Stomach (tissue), 8 donors: ENCODE measurements at regions not wholly inside any gene's neighbourhood (a gene's known extent, or its start where the extent isn't known, plus 50 kb on each side); places are given as distances from the start of the nearest gene placed in this dataset.

Experiments used
- DNase-seq, 2 donors: peaks; one replicate each; pipeline versions ENCODE4 v3.0.0 to v3.0.0-alpha.2; 2013 to 2019
- H3K27ac ChIP-seq, 5 donors: fragments of 200-600 bp in 4 of 5; sonication (generic) in 4 of 5; one replicate each; pipeline ENCODE4 v1.5.1; 2013 to 2019; ENCODE audit warnings: mild to moderate bottlenecking in 1 of 5, moderate library complexity in 1 of 5
- H3K27me3 ChIP-seq, 3 donors: fragments of 200-600 bp; sonication (generic); one replicate each; pipeline ENCODE4 v1.5.1; 2017 to 2019; ENCODE audit warnings: mixed run types in 1 of 3
- H3K36me3 ChIP-seq, 4 donors: fragments of 200-600 bp; sonication (generic); 1 replicate in 3 of 4; 2 replicates in 1 of 4; pipeline ENCODE4 v1.5.1; 2016 to 2019
- H3K4me1 ChIP-seq, 4 donors: fragments of 200-600 bp; sonication (generic); one replicate each; pipeline ENCODE4 v1.5.1; 2016 to 2019
- H3K4me3 ChIP-seq, 4 donors: fragments of 200-600 bp; sonication (generic) in 3 of 4; one replicate each; pipeline ENCODE4 v1.5.1; 2016 to 2019; ENCODE audit warnings: mild to moderate bottlenecking in 1 of 4
- H3K9me3 ChIP-seq, 4 donors: fragments of 200-600 bp; sonication (generic); one replicate each; pipeline ENCODE4 v1.5.1; 2016 to 2019
- CTCF ChIP-seq, 7 experiments: fragments of 450-650 bp in 4 of 7; fragments of 200-600 bp in 3 of 7; sonication (generic) in 3 of 7; IDR thresholded peaks; one replicate each; pipeline ENCODE4 v1.5.1; 2016 to 2019; ENCODE audit warnings: antibody characterized with exemption in 7 of 7, control low read depth in 2 of 7, mild to moderate bottlenecking in 1 of 7
- EP300 ChIP-seq: sonication (generic); formaldehyde crosslinking; IDR thresholded peaks from one replicate; pipeline ENCODE4 v1.6.1; 2017; ENCODE audit warnings: antibody characterized with exemption
- POLR2A ChIP-seq, 4 donors: fragments of 450-650 bp; IDR thresholded peaks; one replicate each; pipeline ENCODE4 v1.6.1; 2016; ENCODE audit warnings: antibody characterized with exemption in 4 of 4, control low read depth in 2 of 4, mild to moderate bottlenecking in 1 of 4, moderate library complexity in 1 of 4
- POLR2AphosphoS5 ChIP-seq, 3 donors: sonication (generic); formaldehyde crosslinking; IDR thresholded peaks; one replicate each; pipeline ENCODE4 v1.6.1; 2016; ENCODE audit warnings: antibody characterized with exemption in 3 of 3
- WGBS, 5 donors: extraction: QIAGEN DNeasy Blood & Tissue Kit in 3 of 5; methylation state at CpG; one replicate each; pipeline versions ENCODE4 v1.1.5 to v1.1.7; 2013 to 2018; 5-methylcytosine and 5-hydroxymethylcytosine counted together
- intact Hi-C: fragments of 100-400 bp; cut with DNase I; formaldehyde crosslinking; loops from one replicate; pipeline ENCODE4 v1.15.1; 2023; ENCODE audit warnings: low total_unique reads
- donor health status: healthy with polysubstance abuse.
- donor health status: Bipolar disorder and iron deficiency.
- donor health status: healthy.

- H3K4me3 ChIP-seq = no peak overlapping the region
- no peaks in the 10 kb centered on the region for H3K4me1 ChIP-seq
Observed at GRCh38 chr12:70059373-70059772, 183.9 kb upstream of the CNOT2 start.

GRCh38 chr12:70060634-70061033 is 182.6 kb upstream of the CNOT2 start:
- no peaks in the 10 kb centered on the region for H3K27me3 ChIP-seq
- H3K4me3 ChIP-seq = no peak overlapping the region
- H3K36me3 ChIP-seq = no peaks in the 10 kb centered on the region
- TF ChIP-seq CTCF (IDR thresholded peaks at IDR 0.05) (no peak), POLR2A (IDR thresholded peaks at IDR 0.05) (no peak), POLR2AphosphoS5 (IDR thresholded peaks at IDR 0.05) (no peak), EP300 (no peak)
- no peaks in the 10 kb centered on the region for H3K9me3 ChIP-seq
- H3K27ac ChIP-seq = no peak overlapping the region
- intact Hi-C loops = no loop called here
- no peak for DNase-seq
- no peaks in the 10 kb centered on the region for H3K4me1 ChIP-seq
- WGBS, 5 donors = 58 to 89% (median 79%) methylated on average over 1 of the region's 1 CpG

More at GRCh38 chr12:70059373-70059772, 183.9 kb upstream of the CNOT2 start:
- Histone ChIP-seq H3K9me3 (no peaks in the 10 kb centered on the region), H3K36me3 (no peaks in the 10 kb centered on the region), H3K27ac (no peak overlapping the region), H3K27me3 (no peaks in the 10 kb centered on the region)
- TF ChIP-seq POLR2AphosphoS5 (IDR thresholded peaks at IDR 0.05) (no peak), POLR2A (IDR thresholded peaks at IDR 0.05) (no peak), CTCF (IDR thresholded peaks at IDR 0.05) (no peak), EP300 (no peak)
- intact Hi-C loops = no loop called here
- DNase-seq = no peak
- 41 to 67% (median 53%) methylated on average over 1 of the region's 1 CpG for WGBS, 5 donors

GRCh38 chr12:70068743-70069142 is 174.5 kb upstream of the CNOT2 start:
- 55 to 88% (median 73%) methylated on average over 2 of the region's 2 CpGs for WGBS, 5 donors
- H3K27me3 ChIP-seq = no peaks in the 10 kb centered on the region
- H3K4me1 ChIP-seq = no peaks in the 10 kb centered on the region
- H3K9me3 ChIP-seq = no peaks in the 10 kb centered on the region
- no peaks in the 10 kb centered on the region for H3K36me3 ChIP-seq
- no peak overlapping the region for H3K27ac ChIP-seq
- no peak for DNase-seq
- H3K4me3 ChIP-seq = no peak overlapping the region
- intact Hi-C loops = no loop called here
- TF ChIP-seq EP300 (no peak), CTCF (IDR thresholded peaks at IDR 0.05) (no peak), POLR2A (IDR thresholded peaks at IDR 0.05) (no peak), POLR2AphosphoS5 (IDR thresholded peaks at IDR 0.05) (no peak)

GRCh38 chr12:70069221-70070105 is 173.8 kb upstream of the CNOT2 start:
- WGBS, 5 donors = 71 to 81% (median 73%) methylated on average over 5 of the region's 5 CpGs
- H3K4me1 ChIP-seq = no peaks in the 10 kb centered on the region
- H3K36me3 ChIP-seq = no peaks in the 10 kb centered on the region
- DNase-seq = no peak
- no peaks in the 10 kb centered on the region for H3K27me3 ChIP-seq
- H3K27ac ChIP-seq = no peak overlapping the region
- no peak for TF ChIP-seq EP300
- TF ChIP-seq POLR2AphosphoS5 (IDR thresholded peaks at IDR 0.05) = no peak
- no peak for TF ChIP-seq CTCF (IDR thresholded peaks at IDR 0.05)
- TF ChIP-seq POLR2A (IDR thresholded peaks at IDR 0.05) = no peak
- H3K9me3 ChIP-seq = no peaks in the 10 kb centered on the region
- intact Hi-C loops = no loop called here
- no peak overlapping the region for H3K4me3 ChIP-seq
